Sciatic nerve (tissue), 2 donors: ENCODE measurements at regions not wholly inside any gene's neighbourhood (a gene's known extent, or its start where the extent isn't known, plus 50 kb on each side); places are given as distances from the start of the nearest gene placed in this dataset.

ENCODE experiments used
- ATAC-seq: fragments of 200-7000 bp; cut with Tn5 transposase; one replicate; pipeline ENCODE4 v1.9.1; 2020; ENCODE audit warnings: mild to moderate bottlenecking, moderate library complexity
- DNase-seq: peaks from one replicate; pipeline ENCODE4 v3.0.0-alpha.2; 2020; ENCODE audit warnings: low spot score
- intact Hi-C: fragments of 100-400 bp; cut with DNase I; formaldehyde crosslinking; loops from one replicate; pipeline ENCODE4 v1.14.2; 2022
- donor health status: DM: no; HTN: no; CAD: no.
- donor health status: DM: no; HTN: no; CAD: no.

DNA sequence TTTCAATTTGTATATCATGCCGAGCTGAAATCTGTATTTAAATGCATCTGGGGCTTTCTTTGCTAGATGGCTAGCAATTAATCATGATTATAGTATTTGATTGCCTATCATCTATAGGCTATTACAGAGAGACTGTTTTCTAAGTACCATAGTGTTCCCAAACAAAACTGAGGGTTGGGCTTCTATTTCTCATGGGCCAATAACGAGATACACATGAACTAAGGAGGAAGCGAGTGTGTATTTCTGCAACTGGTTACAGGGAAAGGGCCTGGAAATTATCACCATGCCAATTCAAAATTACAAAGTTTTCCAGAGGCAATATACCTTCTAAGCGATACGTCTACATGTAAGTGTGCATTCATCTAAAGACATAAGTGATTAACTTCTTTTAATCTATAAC, 744.5 kb upstream of the BRINP3 start:
- intact Hi-C loops, result no loop called here
- DNase-seq, result no peak
- ATAC-seq, result no peak

DNA sequence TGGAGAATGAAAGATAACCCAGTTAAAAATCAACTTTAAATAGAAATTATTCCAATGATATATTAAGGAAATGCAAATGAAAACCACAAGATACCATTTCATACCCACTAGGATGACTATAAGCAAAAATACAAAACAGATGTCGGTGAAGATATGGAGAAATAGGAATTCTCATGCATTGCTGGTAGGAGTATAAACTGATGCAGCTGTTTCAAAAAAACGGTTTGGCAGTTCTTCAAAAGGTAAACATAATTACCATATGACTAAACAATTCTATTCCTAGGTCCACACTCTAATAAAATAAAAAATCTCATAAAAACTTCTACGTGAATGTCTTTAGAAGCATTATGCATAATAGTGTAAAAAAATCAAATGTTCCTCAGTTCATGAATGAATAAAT, 763.3 kb upstream of the BRINP3 start:
- ATAC-seq, result no peak
- intact Hi-C loops, result no loop called here

DNA sequence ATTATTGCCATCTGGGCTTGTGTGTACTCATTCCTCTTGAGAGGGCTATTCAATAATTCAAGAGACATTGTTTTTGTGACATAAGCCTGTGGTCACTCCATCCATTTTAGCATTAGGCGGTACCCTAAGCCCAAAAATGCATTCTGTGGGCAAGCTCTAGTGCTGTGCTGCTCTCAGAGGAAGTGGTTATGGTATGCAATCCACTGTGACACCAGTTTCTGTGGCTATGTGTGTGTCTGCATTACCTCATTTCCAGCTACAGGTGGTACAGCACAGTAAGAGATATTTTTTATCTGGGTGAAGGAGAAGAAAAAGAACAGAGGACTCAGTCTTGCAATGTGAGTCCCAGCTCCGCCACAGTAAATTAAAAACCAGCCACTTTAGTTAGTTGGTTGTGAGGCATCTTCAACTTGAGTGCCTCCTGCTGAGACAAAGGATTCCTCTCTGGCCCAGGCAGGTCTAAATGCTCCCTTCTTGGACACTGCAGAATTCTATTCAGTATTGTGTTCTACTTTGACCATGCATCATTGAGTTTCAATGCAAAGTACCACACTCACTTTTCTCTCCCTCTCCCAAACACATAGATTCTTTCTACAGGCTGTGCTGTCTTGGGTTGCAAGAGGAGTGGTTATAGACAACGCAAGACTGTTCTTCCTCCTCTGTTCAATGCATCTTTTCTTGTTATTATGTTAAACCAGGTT, 777.8 kb upstream of the BRINP3 start:
- no peak for DNase-seq
- intact Hi-C loops, result no loop called here
- ATAC-seq, result no peak

More for the DNA sequence above, 763.3 kb upstream of the BRINP3 start:
- DNase-seq, result no peak

DNA sequence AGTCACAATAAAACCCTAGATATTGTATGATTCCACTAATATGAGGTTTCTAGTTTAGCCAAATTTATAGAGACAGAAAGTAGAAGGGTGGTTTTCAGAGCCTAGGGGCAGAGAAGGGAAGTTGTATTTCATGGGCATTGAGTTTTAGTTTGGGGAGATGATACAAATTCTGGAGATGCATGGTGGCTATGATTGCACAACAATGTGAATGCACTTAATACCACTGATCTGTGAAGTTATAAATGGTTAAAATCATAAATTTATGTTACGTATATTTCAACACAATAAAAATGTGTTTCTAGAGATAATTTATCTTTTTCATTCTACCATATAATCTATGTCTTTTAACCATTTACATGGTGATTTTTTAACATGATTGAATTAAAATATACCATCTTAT, 779.3 kb upstream of the BRINP3 start:
- no peak for ATAC-seq
- intact Hi-C loops, result no loop called here
- DNase-seq, result no peak

DNA sequence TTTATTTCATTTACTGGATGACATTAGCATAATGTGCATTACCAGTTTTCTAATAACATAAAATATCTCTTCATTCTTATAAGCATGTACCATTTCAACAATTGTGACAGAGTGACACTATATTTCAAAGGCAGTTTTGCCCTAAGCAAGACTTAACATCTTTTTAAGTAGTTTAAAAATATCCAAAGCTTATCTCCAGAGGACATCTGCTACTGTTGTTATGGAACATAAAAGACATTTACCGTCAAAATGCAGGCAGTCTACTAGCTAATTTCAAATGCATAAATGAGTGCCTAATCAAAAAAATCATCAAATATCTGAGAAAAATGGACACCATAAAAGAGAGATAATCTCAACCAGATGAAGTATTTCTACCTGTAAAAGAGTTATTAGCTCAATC, 782.4 kb upstream of the BRINP3 start:
- DNase-seq (no peak), ATAC-seq (no peak)
- intact Hi-C loops, result no loop called here

DNA sequence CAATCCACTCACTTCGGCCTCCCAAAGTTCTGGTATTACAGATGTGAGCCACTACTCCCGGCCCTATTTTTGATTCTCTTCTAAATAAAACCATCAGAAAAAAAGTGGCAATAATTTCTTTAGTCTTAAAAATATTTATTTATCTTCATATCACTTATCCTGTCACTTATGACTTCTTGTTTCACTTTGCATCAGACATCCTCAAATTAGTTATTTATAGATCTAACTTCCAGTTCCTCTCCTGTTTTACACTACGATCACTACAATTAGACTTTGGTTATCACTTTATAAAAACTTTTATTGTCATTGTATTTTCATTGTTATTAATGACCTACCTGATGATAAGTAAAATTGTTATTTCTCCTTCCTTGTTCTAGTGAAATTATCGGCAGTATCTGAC, 783.4 kb upstream of the BRINP3 start:
- intact Hi-C loops, result no loop called here

DNA sequence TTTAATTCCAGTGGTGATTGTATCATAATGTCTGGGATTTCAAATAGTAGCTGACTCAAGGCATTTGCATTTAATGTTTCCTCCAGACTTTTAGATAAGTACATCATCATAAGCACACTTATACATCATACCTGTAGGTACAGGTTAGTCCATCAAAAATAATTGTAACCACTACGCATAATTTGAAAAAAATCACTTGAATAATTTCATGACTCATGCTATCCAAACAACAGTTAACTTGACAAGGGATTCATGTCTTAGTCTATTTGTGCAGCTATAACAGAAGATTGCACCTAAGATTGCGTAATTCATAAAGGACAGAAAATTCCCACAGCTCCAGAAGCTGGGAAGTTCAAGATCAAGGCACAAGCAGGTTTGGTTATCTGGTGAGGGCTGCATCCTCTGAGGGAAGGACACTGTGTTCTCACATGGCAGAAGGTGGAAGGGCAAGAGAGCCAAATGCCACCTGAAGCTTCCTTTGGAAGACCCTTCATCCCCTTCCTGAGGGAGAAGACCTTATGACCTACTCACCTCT, 801.7 kb upstream of the BRINP3 start:
- no peak for DNase-seq
- intact Hi-C loops, result no loop called here
- no peak for ATAC-seq

More for the DNA sequence above, 783.4 kb upstream of the BRINP3 start:
- ATAC-seq, result no peak
- DNase-seq, result no peak

DNA sequence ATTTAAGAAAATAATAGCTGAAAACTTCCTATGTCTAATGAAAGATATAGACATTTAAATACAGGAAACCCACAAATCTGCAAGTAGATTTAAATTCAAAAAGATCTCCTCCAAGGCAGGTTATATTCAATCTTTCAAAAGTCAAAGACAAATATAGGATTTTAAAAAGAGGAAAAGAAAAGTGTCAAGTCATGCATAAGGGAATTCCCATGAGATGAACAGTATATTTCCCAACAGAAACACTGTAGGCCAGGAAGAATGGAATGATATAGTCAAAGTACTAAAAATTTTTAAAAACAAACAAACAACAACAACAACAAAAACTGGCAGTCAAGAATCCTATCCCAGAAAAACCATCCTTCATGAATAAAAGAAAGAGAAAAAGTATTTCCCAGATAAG, 806.5 kb upstream of the BRINP3 start:
- ATAC-seq (no peak), DNase-seq (no peak)
- intact Hi-C loops, result no loop called here

DNA sequence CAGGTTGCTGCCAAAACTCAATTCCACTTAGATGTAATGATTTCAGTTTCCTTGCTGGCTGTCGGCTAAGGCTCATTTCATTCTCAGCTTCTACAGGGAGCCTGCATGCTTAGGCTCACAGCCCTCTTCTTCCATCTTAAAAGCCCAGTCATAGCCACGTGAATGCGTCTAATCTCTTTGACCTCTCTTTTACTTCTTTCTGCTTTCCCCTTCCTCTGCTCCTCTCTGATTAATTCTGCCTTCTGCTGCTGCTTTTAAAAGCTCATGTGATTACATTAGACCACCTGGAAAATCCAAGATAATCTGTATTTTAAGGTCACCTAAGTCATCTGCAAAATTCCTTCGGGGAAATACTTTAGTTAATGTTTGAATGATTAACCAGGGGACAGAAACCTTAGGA, 812.8 kb upstream of the BRINP3 start:
- DNase-seq (no peak), ATAC-seq (no peak)
- intact Hi-C loops, result no loop called here

DNA sequence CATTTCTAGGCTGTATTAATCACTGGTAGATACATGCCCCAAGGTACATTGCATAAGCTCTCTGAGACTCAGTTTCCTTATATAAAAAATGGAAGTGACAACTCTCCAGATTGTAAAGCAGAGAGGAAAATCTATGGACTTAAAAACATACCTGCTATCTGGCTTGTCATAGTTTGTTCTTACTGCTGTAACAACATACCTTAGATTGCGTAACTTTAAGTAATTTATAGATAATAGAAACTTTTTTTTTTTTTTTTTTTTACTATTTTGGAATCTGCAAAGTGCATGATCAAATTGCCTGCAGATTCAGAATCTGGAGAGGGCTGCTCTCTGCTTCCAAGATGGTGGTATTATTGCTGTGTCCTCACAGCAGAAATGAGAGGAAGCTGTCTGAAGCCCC, 827.7 kb upstream of the BRINP3 start:
- no peak for ATAC-seq

DNA sequence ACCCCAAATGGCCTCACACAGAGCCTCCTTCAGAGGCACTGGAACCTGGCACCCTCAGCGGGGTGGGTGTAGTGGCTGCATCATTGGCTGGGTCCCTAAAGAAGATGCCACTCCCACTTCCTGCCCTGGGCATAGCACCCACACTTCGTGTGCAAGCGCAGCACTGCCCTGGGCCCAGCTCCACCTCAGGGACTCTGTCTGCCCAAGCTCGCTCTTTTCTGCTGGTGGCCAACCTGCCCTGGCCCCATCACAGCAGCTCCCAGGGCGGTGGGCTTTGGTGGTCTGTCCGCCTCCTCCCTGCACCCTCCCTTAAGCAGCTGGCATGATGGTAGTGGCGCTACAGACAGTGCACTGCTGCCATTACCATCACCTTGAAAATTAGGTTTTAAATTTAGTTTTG, 829.3 kb upstream of the BRINP3 start:
- DNase-seq, result no peak
- peak; percentile 39 for ATAC-seq
- intact Hi-C loops, result no loop called here

More for the DNA sequence above, 827.7 kb upstream of the BRINP3 start:
- no peak for DNase-seq
- intact Hi-C loops, result no loop called here

DNA sequence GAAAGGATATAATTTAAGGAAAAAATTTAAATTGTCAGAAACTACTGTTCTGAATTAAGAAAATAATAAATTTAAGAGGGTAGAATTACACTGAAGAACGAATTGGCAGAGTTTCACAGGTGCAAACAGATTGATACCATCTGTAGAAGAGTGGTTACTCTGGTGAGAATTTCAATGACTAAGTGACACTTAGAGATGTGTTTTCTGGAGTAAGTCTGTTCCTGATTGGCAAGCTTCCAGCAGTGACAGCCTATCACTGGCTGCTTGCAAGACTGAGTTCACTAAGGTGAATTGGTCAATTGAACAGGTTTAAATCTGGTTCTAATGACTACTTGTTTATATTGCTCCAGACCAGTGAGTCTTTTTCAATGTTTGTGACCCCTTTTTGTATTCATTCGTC, 838.2 kb upstream of the RGS18 start:
- intact Hi-C loops, result no loop called here
- ATAC-seq (no peak), DNase-seq (no peak)

DNA sequence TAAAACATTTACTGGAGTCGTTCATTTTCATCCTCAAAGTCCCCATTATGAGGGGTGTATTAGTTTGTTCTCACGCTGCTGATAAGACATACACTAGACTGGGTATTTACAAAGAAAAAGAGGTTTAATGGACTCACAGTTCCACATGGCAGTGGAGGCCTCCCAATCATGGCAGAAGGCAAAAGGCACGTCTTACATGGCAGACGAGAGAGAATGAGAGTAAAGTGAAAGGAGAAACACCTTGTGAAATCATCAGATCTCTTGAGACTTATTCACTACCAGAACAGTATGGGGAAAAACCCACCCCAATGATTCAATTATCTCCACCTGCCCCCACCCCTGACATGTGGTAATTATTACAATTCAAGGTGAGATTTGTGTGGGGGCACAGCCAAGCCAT, 830.4 kb upstream of the RGS18 start:
- intact Hi-C loops, result no loop called here
- ATAC-seq (no peak), DNase-seq (no peak)

DNA sequence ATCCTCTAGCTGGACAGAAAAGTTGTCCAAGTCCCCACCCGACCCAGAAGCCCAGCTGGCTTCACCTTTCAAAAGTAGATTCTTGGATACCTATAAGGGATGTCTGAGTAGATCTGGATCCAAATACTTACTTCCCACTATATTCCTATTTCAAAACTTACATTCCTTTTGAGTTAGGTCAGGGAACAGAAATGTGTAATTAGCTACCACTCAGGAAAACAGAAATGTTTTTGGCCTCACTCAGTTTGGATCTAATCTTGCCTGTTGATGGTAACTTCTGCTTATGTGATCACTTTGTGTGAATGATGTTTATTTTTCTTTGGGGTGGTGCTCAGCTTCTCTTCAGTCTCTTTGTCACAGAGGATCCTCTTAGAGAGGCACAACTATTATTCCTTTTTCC, 814.4 kb upstream of the RGS18 start:
- intact Hi-C loops, result no loop called here

DNA sequence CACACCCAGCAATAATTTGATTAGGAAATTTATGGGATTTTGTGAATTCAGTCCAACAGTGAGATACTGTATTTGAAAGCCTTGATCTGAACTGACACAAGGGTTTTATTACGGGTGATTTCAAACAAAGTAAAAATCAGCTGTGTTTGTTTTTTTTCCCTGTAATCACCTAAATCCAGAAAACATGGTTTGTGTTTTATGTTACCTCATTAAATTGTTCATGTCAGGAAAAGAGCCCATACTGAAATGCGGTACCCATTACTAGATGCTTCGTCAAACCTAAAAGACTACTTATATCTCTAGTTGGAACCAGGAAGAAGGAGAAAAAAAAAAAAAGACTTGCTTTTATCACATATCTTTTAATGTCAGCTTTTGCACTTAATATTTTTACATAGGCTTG, 811.9 kb upstream of the RGS18 start:
- DNase-seq (no peak), ATAC-seq (no peak)
- intact Hi-C loops, result no loop called here

More for the DNA sequence above, 814.4 kb upstream of the RGS18 start:
- DNase-seq (no peak), ATAC-seq (no peak)

DNA sequence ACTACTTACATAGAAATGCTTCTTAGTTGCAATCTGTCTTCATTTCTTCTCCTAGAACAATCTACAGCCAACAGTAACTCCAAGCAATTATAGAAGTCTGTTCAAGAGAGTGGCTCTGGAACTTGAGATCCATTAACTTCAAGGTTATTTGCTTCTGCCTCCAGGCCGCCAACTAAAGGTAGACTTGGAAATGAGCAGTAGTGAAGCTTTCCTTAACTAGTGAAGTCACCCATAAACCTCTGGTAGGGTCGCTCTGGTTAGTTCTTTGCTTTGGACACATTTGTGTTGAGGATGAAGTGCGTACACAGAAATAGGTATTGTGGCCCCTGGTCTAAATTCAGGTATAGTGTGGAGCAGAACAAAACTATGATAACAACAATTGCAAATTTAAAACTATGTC, 809.9 kb upstream of the RGS18 start:
- no peak for ATAC-seq
- intact Hi-C loops, result no loop called here
- no peak for DNase-seq

DNA sequence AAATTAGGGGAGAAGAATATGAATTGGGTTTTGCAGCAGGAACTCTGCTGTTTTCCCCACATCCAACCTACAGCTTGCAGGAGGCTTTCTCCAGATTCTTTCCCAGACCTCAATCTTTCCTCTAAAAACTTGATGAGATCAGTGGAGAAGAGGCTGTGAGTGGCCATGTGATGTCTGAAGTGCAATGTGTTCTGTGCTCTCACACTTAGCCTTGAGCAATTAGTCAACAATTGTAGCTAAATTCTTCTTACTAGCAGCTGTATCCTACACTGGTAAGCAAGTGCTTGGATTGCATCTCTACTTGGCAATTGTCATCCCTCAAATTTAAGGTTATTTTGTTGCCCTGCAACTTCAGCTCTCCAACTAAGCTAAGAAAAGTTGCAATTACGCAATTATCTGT, 807.3 kb upstream of the RGS18 start:
- ATAC-seq (no peak), DNase-seq (no peak)
- intact Hi-C loops, result no loop called here

DNA sequence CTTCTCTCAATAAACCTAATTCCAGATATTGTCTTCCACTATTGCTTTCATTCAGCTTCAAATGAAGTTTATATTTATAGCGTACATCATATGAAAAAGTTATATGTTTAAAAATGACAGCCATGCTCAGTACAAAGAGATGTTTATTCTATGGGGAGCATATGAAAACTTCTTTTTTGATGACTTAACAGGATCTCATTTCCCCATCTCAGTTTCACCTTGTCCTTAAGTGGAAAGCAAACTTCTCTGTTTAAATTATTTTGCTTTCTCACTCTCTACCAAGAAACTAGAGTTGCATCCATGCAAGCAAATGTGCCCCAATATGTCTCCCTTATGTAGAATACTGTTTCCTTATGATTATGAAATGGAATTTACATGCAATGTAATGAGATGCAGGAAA, 799.5 kb upstream of the RGS18 start:
- ATAC-seq (no peak), DNase-seq (no peak)
- intact Hi-C loops, result no loop called here

DNA sequence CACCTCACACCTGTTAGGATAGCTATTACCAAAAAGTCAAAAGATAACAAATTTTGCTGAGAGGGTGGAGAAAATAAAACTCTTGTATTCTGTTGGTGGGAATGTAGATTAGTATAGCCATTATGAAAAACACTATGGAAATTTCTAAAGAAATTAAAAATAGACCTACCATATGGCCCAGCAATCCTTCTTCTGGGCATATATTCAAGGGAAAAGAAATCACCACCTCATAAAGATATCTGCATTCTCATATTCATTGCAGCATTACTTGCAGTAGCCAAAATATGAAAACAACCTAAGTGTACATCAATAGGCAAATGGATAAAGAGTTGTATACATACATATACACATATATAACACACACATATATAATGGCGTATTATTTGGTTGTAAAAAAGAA, 791.6 kb upstream of the RGS18 start:
- DNase-seq (no peak), ATAC-seq (no peak)
- intact Hi-C loops, result no loop called here

DNA sequence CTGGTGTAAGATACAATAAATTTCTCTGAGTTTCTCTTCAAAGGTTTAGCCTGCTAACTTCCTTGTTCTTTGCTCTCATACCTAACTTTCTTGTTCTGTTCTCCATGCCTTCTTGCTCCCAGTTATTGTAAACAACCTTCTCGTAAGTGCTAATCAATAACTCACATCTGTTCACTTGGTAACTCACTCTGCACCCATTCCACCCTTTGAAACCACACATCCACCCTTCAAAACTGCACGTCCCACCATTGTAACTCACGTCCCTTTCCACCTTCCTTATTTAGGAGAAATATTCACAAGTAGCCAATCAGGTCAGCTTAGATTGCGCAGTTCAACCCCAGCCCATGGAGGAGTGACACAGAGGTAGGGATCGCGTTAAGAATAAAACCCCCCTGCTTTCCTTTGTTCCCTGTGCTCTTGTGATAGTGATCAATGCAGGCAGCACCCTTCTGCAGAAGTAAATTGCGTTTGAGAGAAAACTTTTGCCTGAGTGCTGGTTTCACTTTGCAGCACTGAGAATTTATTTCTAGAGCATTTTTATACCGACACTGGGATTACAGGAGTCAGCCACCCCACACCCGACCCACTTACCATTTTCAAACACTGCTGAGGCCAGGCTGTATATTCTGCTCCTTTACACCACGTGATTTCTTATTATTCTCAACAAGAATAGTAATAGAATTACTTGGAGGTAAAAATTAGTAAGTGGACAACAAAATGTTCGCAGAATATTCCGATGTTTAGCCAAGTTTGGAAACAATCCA, 789.2 kb upstream of the RGS18 start:
- no peak for DNase-seq
- ATAC-seq, result no peak
- intact Hi-C loops, result no loop called here

DNA sequence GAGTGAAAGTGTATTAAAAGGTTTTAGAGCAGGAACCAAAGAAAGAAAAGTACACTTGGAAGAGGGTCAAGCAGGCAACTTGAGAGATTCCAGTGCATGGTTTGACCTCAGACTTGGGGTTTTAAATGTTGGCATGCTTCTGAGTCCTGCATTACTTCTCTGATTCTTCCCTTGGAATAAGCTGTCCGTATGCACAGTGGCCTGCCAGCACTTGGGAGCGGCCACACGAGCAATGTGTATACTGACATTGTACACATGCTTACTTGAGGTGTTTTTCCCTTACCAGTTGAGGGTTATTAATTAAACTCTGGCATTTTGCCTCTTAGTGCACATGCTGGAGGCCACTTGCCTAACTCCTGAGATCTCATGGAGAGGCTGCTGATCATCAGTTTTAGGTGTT, 786.6 kb upstream of the RGS18 start:
- intact Hi-C loops, result no loop called here
- DNase-seq, result no peak
- ATAC-seq, result no peak
